ENCODE measurements at regions not wholly inside any gene's neighbourhood (a gene's known extent, or its start where the extent isn't known, plus 50 kb on each side); places are given as distances from the start of the nearest gene placed in this dataset.

DNA sequence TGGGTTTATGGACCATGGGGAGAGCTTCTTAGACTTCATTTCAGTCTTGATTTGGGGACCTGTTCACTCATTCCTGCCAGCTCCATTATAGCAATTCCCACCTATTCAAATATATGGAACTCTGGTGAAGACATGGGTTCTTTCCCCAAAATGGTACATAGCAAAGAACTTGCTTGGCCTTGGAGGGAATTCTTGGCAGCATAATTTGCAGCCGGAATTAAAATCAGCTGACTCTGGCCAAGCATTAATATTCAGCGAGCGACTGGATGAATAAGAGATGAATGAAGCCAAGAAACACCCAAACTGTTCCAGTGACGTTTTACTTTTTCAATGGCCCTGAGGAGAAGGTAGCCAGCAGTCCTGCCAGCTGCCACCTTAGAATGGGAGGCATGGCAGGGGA is 88.4 kb upstream of the SOX1 start:
- TF ChIP-seq, protein P1, sequence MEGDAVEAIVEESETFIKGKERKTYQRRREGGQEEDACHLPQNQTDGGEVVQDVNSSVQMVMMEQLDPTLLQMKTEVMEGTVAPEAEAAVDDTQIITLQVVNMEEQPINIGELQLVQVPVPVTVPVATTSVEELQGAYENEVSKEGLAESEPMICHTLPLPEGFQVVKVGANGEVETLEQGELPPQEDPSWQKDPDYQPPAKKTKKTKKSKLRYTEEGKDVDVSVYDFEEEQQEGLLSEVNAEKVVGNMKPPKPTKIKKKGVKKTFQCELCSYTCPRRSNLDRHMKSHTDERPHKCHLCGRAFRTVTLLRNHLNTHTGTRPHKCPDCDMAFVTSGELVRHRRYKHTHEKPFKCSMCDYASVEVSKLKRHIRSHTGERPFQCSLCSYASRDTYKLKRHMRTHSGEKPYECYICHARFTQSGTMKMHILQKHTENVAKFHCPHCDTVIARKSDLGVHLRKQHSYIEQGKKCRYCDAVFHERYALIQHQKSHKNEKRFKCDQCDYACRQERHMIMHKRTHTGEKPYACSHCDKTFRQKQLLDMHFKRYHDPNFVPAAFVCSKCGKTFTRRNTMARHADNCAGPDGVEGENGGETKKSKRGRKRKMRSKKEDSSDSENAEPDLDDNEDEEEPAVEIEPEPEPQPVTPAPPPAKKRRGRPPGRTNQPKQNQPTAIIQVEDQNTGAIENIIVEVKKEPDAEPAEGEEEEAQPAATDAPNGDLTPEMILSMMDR (IDR thresholded peaks at IDR 0.05): no peak
- DNase-seq (no peak), ATAC-seq (no peak)
- H3K36me3 ChIP-seq (ENCODE audit: insufficient read depth in 1 of 2, low read depth in 1 of 2): no peaks in the 10 kb centered on the region
- no peaks in the 10 kb centered on the region for H3K9me3 ChIP-seq
- H3K27ac ChIP-seq: no peak overlapping the region
- intact Hi-C loops (cut with DNase I): loop anchor here in 1 of 2 donors (2.0 kb wide), 1 partner anchor 42 kb away; no protein-coding TSS in a partner anchor
- H3K27me3 ChIP-seq (ENCODE audit: insufficient read depth in 3 of 3, low read length in 2 of 3): peaks cover 3 to 30% (median 10%) of the 10 kb centered on the region in 3 donors
- no peaks in the 10 kb centered on the region for H3K4me1 ChIP-seq
- WGBS, 3 donors: 17 to 21% (median 19%) methylated on average over 4 of the region's 4 CpGs
- H3K4me3 ChIP-seq: no peak overlapping the region

DNA sequence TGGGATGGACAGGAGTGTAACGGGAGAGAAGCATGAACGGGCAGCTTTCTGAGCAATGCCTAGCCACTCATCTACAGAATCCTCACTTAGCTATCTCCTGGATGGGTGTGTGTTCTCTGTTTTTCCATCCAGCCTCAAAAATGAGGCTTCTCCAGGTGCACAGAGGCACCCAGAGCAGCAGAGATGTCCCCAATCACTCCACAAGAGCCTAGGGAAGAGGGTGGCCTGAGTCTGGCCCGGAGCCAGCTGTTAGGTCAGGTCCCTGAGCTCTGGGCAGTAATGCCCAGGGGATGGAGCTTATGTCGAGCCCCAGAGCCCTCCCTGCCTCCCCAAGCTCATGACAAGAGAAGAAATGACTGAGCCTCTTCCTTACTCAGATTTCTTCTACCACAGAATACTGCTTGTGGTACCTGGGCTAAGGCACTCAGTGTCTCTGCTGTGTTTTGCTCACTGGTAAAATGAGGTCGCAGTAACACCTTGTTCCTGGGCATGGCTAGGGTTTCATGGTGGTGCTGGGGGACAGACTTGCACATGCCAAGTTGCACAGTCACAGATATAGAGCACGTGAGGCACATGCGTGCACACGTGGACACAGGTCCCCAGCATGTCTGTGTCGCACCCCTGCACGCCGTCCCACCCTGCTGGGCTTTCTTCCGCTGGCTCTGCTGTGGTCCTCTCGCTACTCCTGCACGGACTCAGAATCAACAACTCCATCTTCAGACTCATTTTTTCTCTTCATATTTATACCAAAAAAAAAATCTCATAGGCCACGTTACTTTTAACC is 86.6 kb upstream of the SOX1 start:
- H3K27ac ChIP-seq: no peak overlapping the region
- no peaks in the 10 kb centered on the region for H3K4me1 ChIP-seq
- WGBS, 3 donors: 81 to 86% (median 85%) methylated on average over 15 of the region's 15 CpGs
- ATAC-seq (no peak), DNase-seq (no peak)
- H3K36me3 ChIP-seq (ENCODE audit: insufficient read depth in 1 of 2, low read depth in 1 of 2): no peaks in the 10 kb centered on the region
- no peaks in the 10 kb centered on the region for H3K9me3 ChIP-seq
- intact Hi-C loops (cut with DNase I): no loop called here
- peaks cover 3 to 22% (median 8%) of the 10 kb centered on the region in 3 donors for H3K27me3 ChIP-seq (ENCODE audit: insufficient read depth in 3 of 3, low read length in 2 of 3)
- TF ChIP-seq, protein P1 (IDR thresholded peaks at IDR 0.05): no peak
- no peak overlapping the region for H3K4me3 ChIP-seq

- no peak for DNase-seq
- no peaks in the 10 kb centered on the region for H3K36me3 ChIP-seq (ENCODE audit: insufficient read depth in 1 of 2, low read depth in 1 of 2)
- TF ChIP-seq, protein P1 (IDR thresholded peaks at IDR 0.05): no peak
- H3K4me1 ChIP-seq: no peaks in the 10 kb centered on the region
- ATAC-seq: no peak
- H3K4me3 ChIP-seq: no peak overlapping the region
- intact Hi-C loops (cut with DNase I): no loop called here
- H3K27me3 ChIP-seq (ENCODE audit: insufficient read depth in 3 of 3, low read length in 2 of 3): peaks cover 3 to 22% (median 8%) of the 10 kb centered on the region in 3 donors
- no peak overlapping the region for H3K27ac ChIP-seq
- no peaks in the 10 kb centered on the region for H3K9me3 ChIP-seq
- WGBS, 3 donors: 87 to 90% (median 88%) methylated on average over 12 of the region's 12 CpGs
Measured at GRCh38 chr13:111981006-111981405, 85.9 kb upstream of the SOX1 start.

GRCh38 chr13:111981446-111982165 is 85.3 kb upstream of the SOX1 start:
- DNase-seq: no peak
- no peak overlapping the region for H3K4me3 ChIP-seq
- H3K4me1 ChIP-seq: no peaks in the 10 kb centered on the region
- H3K27ac ChIP-seq: no peak overlapping the region
- WGBS, 3 donors: 57 to 63% (median 58%) methylated on average over 12 of the region's 12 CpGs
- H3K27me3 ChIP-seq (ENCODE audit: insufficient read depth in 3 of 3, low read length in 2 of 3): peaks cover 3 to 22% (median 8%) of the 10 kb centered on the region in 3 donors
- no peaks in the 10 kb centered on the region for H3K9me3 ChIP-seq
- intact Hi-C loops (cut with DNase I): no loop called here
- ATAC-seq: no peak
- TF ChIP-seq, protein P1 (IDR thresholded peaks at IDR 0.05): no peak
- H3K36me3 ChIP-seq (ENCODE audit: insufficient read depth in 1 of 2, low read depth in 1 of 2): no peaks in the 10 kb centered on the region
